Memory B cell (primary cell): ENCODE measurements at regions not wholly inside any gene's neighbourhood (a gene's known extent, or its start where the extent isn't known, plus 50 kb on each side); places are given as distances from the start of the nearest gene placed in this dataset.

Source experiments
- ATAC-seq: fragments of 150-1000 bp; cut with Tn5 transposase; 2 replicates; pipeline ENCODE4 v1.10.0; 2021; ENCODE audit warnings: low read depth, mild to moderate bottlenecking, moderate library complexity
- DNase-seq, 2 donors: peaks; one replicate each; pipeline ENCODE4 v3.0.0; 2022; ENCODE audit warnings: low spot score in 2 of 2
- H3K27ac Mint-ChIP-seq: one replicate; pipeline ENCODE4 v1.8.0; 2022; ENCODE audit warnings: mild to moderate bottlenecking, moderate library complexity, mixed read lengths
- H3K27me3 Mint-ChIP-seq: one replicate; pipeline ENCODE4 v1.8.0; 2022; ENCODE audit warnings: mixed read lengths
- H3K36me3 Mint-ChIP-seq: one replicate; pipeline ENCODE4 v1.8.0; 2022; ENCODE audit warnings: mild to moderate bottlenecking, mixed read lengths
- H3K4me1 Mint-ChIP-seq: one replicate; pipeline ENCODE4 v1.8.0; 2022; ENCODE audit warnings: mixed read lengths
- H3K4me3 Mint-ChIP-seq: one replicate; pipeline ENCODE4 v1.8.0; 2022; ENCODE audit warnings: mild to moderate bottlenecking, moderate library complexity, mixed read lengths
- H3K9me3 Mint-ChIP-seq: one replicate; pipeline ENCODE4 v1.8.0; 2022; ENCODE audit warnings: mixed read lengths

GRCh38 chr4:33255507-33255906, 2535.3 kb downstream of the PCDH7 start:
- ATAC-seq (no peak), DNase-seq (no peak)
- Mint-ChIP-seq H3K36me3 (no peaks in the 10 kb centered on the region), H3K4me1 (no peaks in the 10 kb centered on the region), H3K4me3 (no peak overlapping the region), H3K9me3 (peaks cover 4% of the 10 kb centered on the region), H3K27me3 (no peaks in the 10 kb centered on the region), H3K27ac (no peak overlapping the region)

- DNase-seq: no peak
- no peak for ATAC-seq
- H3K4me3 Mint-ChIP-seq: no peak overlapping the region
These were observed 2542.7 kb downstream of the PCDH7 start for GRCh38 chr4:33262824-33263223.

GRCh38 chr4:33268776-33269175, 2548.6 kb downstream of the PCDH7 start:
- Mint-ChIP-seq H3K4me3 (no peak overlapping the region), H3K27ac (no peak overlapping the region), H3K9me3 (peaks cover 1% of the 10 kb centered on the region), H3K36me3 (no peaks in the 10 kb centered on the region), H3K4me1 (no peaks in the 10 kb centered on the region), H3K27me3 (no peaks in the 10 kb centered on the region)
- ATAC-seq (no peak), DNase-seq (no peak)

More at GRCh38 chr4:33262824-33263223, 2542.7 kb downstream of the PCDH7 start:
- Mint-ChIP-seq H3K9me3 (peaks cover 6% of the 10 kb centered on the region), H3K4me1 (no peaks in the 10 kb centered on the region), H3K36me3 (no peaks in the 10 kb centered on the region), H3K27me3 (no peaks in the 10 kb centered on the region), H3K27ac (no peak overlapping the region)

- Mint-ChIP-seq H3K9me3 (peaks cover 1% of the 10 kb centered on the region), H3K36me3 (no peaks in the 10 kb centered on the region), H3K27ac (no peak overlapping the region), H3K4me3 (no peak overlapping the region), H3K4me1 (no peaks in the 10 kb centered on the region), H3K27me3 (no peaks in the 10 kb centered on the region)
- no peak for ATAC-seq
- no peak for DNase-seq
These were observed 2550.2 kb downstream of the PCDH7 start for GRCh38 chr4:33270403-33270802.

- Mint-ChIP-seq H3K27me3 (no peaks in the 10 kb centered on the region), H3K9me3 (peaks cover 2% of the 10 kb centered on the region)
These were observed 2552.6 kb downstream of the PCDH7 start for GRCh38 chr4:33272722-33273121.

GRCh38 chr4:33283818-33284217, 2563.6 kb downstream of the PCDH7 start:
- no peaks in the 10 kb centered on the region for H3K36me3 Mint-ChIP-seq
- ATAC-seq (no peak), DNase-seq (no peak)
- H3K4me3 Mint-ChIP-seq: no peak overlapping the region
- no peaks in the 10 kb centered on the region for H3K4me1 Mint-ChIP-seq
- H3K27ac Mint-ChIP-seq: no peak overlapping the region
- no peaks in the 10 kb centered on the region for H3K9me3 Mint-ChIP-seq
- H3K27me3 Mint-ChIP-seq: no peaks in the 10 kb centered on the region

More at GRCh38 chr4:33272722-33273121, 2552.6 kb downstream of the PCDH7 start:
- no peak overlapping the region for H3K27ac Mint-ChIP-seq
- H3K4me3 Mint-ChIP-seq: no peak overlapping the region
- no peaks in the 10 kb centered on the region for H3K4me1 Mint-ChIP-seq
- no peak for DNase-seq
- ATAC-seq: no peak
- no peaks in the 10 kb centered on the region for H3K36me3 Mint-ChIP-seq

GRCh38 chr4:33296876-33297455, 2576.8 kb downstream of the PCDH7 start:
- no peaks in the 10 kb centered on the region for H3K27me3 Mint-ChIP-seq
- H3K27ac Mint-ChIP-seq: no peak overlapping the region
- DNase-seq (no peak), ATAC-seq (no peak)
- H3K4me3 Mint-ChIP-seq: no peak overlapping the region
- peaks cover 3% of the 10 kb centered on the region for H3K9me3 Mint-ChIP-seq
- H3K36me3 Mint-ChIP-seq: no peaks in the 10 kb centered on the region
- no peaks in the 10 kb centered on the region for H3K4me1 Mint-ChIP-seq

- Mint-ChIP-seq H3K27me3 (no peaks in the 10 kb centered on the region), H3K36me3 (no peaks in the 10 kb centered on the region), H3K4me1 (no peaks in the 10 kb centered on the region), H3K27ac (no peak overlapping the region), H3K9me3 (peaks cover 7% of the 10 kb centered on the region), H3K4me3 (no peak overlapping the region)
- DNase-seq (no peak), ATAC-seq (no peak)
These were observed 2582.2 kb downstream of the PCDH7 start for GRCh38 chr4:33302321-33302720.

- Mint-ChIP-seq H3K27me3 (no peaks in the 10 kb centered on the region), H3K4me3 (no peak overlapping the region), H3K9me3 (peaks cover 4% of the 10 kb centered on the region), H3K4me1 (no peaks in the 10 kb centered on the region), H3K27ac (no peak overlapping the region), H3K36me3 (no peaks in the 10 kb centered on the region)
- ATAC-seq: no peak
- DNase-seq: no peak
These were observed 2586.0 kb downstream of the PCDH7 start for GRCh38 chr4:33306131-33306530.

GRCh38 chr4:33316033-33316432, 2595.9 kb downstream of the PCDH7 start:
- peaks cover 4% of the 10 kb centered on the region for H3K9me3 Mint-ChIP-seq
- DNase-seq: no peak
- H3K4me1 Mint-ChIP-seq: no peaks in the 10 kb centered on the region

GRCh38 chr4:33316578-33316977, 2596.4 kb downstream of the PCDH7 start:
- DNase-seq (no peak), ATAC-seq (no peak)
- H3K36me3 Mint-ChIP-seq: no peaks in the 10 kb centered on the region
- no peaks in the 10 kb centered on the region for H3K27me3 Mint-ChIP-seq
- no peak overlapping the region for H3K27ac Mint-ChIP-seq
- peaks cover 4% of the 10 kb centered on the region for H3K9me3 Mint-ChIP-seq
- no peaks in the 10 kb centered on the region for H3K4me1 Mint-ChIP-seq
- no peak overlapping the region for H3K4me3 Mint-ChIP-seq

More at GRCh38 chr4:33316033-33316432, 2595.9 kb downstream of the PCDH7 start:
- no peak overlapping the region for H3K27ac Mint-ChIP-seq
- H3K27me3 Mint-ChIP-seq: no peaks in the 10 kb centered on the region
- H3K4me3 Mint-ChIP-seq: no peak overlapping the region
- ATAC-seq: no peak
- H3K36me3 Mint-ChIP-seq: no peaks in the 10 kb centered on the region

GRCh38 chr4:33323393-33323792, 2603.2 kb downstream of the PCDH7 start:
- H3K36me3 Mint-ChIP-seq: no peaks in the 10 kb centered on the region
- no peak for DNase-seq
- peaks cover 10% of the 10 kb centered on the region for H3K9me3 Mint-ChIP-seq
- H3K27me3 Mint-ChIP-seq: no peaks in the 10 kb centered on the region
- no peak for ATAC-seq
- H3K4me1 Mint-ChIP-seq: no peaks in the 10 kb centered on the region
- H3K27ac Mint-ChIP-seq: no peak overlapping the region
- no peak overlapping the region for H3K4me3 Mint-ChIP-seq

- no peak overlapping the region for H3K27ac Mint-ChIP-seq
- H3K36me3 Mint-ChIP-seq: no peaks in the 10 kb centered on the region
- DNase-seq (no peak), ATAC-seq (no peak)
- peaks cover 5% of the 10 kb centered on the region for H3K9me3 Mint-ChIP-seq
- H3K4me3 Mint-ChIP-seq: no peak overlapping the region
- no peaks in the 10 kb centered on the region for H3K27me3 Mint-ChIP-seq
- no peaks in the 10 kb centered on the region for H3K4me1 Mint-ChIP-seq
These were observed 2614.2 kb downstream of the PCDH7 start for GRCh38 chr4:33334416-33334815.

GRCh38 chr4:33339762-33340161, 2619.6 kb downstream of the PCDH7 start:
- Mint-ChIP-seq H3K27ac (no peak overlapping the region), H3K9me3 (peaks cover 4% of the 10 kb centered on the region), H3K36me3 (no peaks in the 10 kb centered on the region), H3K4me3 (no peak overlapping the region), H3K27me3 (no peaks in the 10 kb centered on the region), H3K4me1 (no peaks in the 10 kb centered on the region)
- no peak for ATAC-seq
- DNase-seq: no peak

- no peaks in the 10 kb centered on the region for H3K36me3 Mint-ChIP-seq
- ATAC-seq (no peak), DNase-seq (no peak)
- H3K4me3 Mint-ChIP-seq: no peak overlapping the region
- H3K4me1 Mint-ChIP-seq: no peaks in the 10 kb centered on the region
- H3K9me3 Mint-ChIP-seq: peaks cover 4% of the 10 kb centered on the region
- H3K27me3 Mint-ChIP-seq: no peaks in the 10 kb centered on the region
- H3K27ac Mint-ChIP-seq: no peak overlapping the region
These were observed 2620.0 kb downstream of the PCDH7 start for GRCh38 chr4:33340168-33340567.
